ENCODE measurements at regions not wholly inside any gene's neighbourhood (a gene's known extent, or its start where the extent isn't known, plus 50 kb on each side); places are given as distances from the start of the nearest gene placed in this dataset.

- no peak for TF ChIP-seq ZBTB7A (tag by site-specific recombination; IDR thresholded peaks at IDR 0.05; ENCODE audit: low read depth)
- TF ChIP-seq BCL11B (tag by site-specific recombination; IDR thresholded peaks at IDR 0.05; ENCODE audit: low read depth) = no peak
- no peak for TF ChIP-seq ZNF670 (tag by site-specific recombination; IDR thresholded peaks at IDR 0.05; ENCODE audit: low read depth)
- no peak for TF ChIP-seq ZFP3 (tag by site-specific recombination; IDR thresholded peaks at IDR 0.05; ENCODE audit: low read depth)
- no peak for TF ChIP-seq ZSCAN16 (tag by site-specific recombination; IDR thresholded peaks at IDR 0.05)
- no peak for TF ChIP-seq CTCF (tag by site-specific recombination; IDR thresholded peaks at IDR 0.05)
These were observed 247.4 kb upstream of the CHRNA7 start for GRCh38 chr15:31782951-31783350.

Measured in HEK293 (cell line).